Keratinocyte (primary cell): ENCODE measurements at regions not wholly inside any gene's neighbourhood (a gene's known extent, or its start where the extent isn't known, plus 50 kb on each side); places are given as distances from the start of the nearest gene placed in this dataset.

Source experiments
- DNase-seq: peaks from one replicate; pipeline ENCODE4 v3.0.0-alpha.2; 2011; ENCODE audit warnings: low read depth, missing footprints, low spot score
- FAIRE-seq: peaks from 2 replicates; lab custom pipeline; 2011; peaks lifted over from hg19 to GRCh38; lab: Jason Lieb, UNC
- H2AFZ ChIP-seq: 2 replicates; pipeline ENCODE4 v1.6.0; 2012; ENCODE audit warnings: low read length, control low read depth, inconsistent platforms; ENCODE audit not compliant: control insufficient read depth
- H3K27ac ChIP-seq: 2 replicates; pipeline ENCODE4 v1.5.1; 2011; ENCODE audit warnings: low read length; ENCODE audit not compliant: control insufficient read depth, insufficient read depth
- H3K27me3 ChIP-seq: 3 replicates; pipeline ENCODE4 v1.6.0; 2011; ENCODE audit warnings: low read length; ENCODE audit not compliant: control insufficient read depth, insufficient read depth; ENCODE audit errors: extremely low read depth
- H3K36me3 ChIP-seq, 2 experiments: 2 replicates in 1 of 2; 3 replicates in 1 of 2; pipeline ENCODE4 v1.5.1; 2011; ENCODE audit warnings: low read length in 2 of 2, mild to moderate bottlenecking in 1 of 2; ENCODE audit not compliant: control insufficient read depth in 2 of 2, insufficient read depth in 2 of 2; ENCODE audit errors: extremely low read depth in 1 of 2
- H3K4me1 ChIP-seq: 3 replicates; pipeline ENCODE4 v1.5.1; 2011; ENCODE audit warnings: low read length; ENCODE audit not compliant: control insufficient read depth, insufficient read depth; ENCODE audit errors: extremely low read depth
- H3K4me2 ChIP-seq: 3 replicates; pipeline ENCODE4 v1.6.0; 2011; ENCODE audit warnings: low read depth, low read length; ENCODE audit not compliant: control insufficient read depth, insufficient read depth; ENCODE audit errors: extremely low read depth
- H3K4me3 ChIP-seq, 3 experiments: fragments of 200-600 bp in 1 of 3; sonication (generic) in 1 of 3; 2 replicates in 2 of 3; 3 replicates in 1 of 3; pipeline ENCODE4 v1.5.1; 2011 to 2016; ENCODE audit warnings: low read length in 3 of 3, mild to moderate bottlenecking in 3 of 3, control low read depth in 2 of 3, inconsistent platforms in 1 of 3, low read depth in 1 of 3, mixed read lengths in 1 of 3, mixed run types in 1 of 3, moderate library complexity in 1 of 3; ENCODE audit not compliant: control insufficient read depth in 2 of 3, insufficient read depth in 2 of 3; ENCODE audit errors: extremely low read depth in 1 of 3
- H3K79me2 ChIP-seq: 2 replicates; pipeline ENCODE4 v1.6.0; 2012; ENCODE audit warnings: low read length; ENCODE audit not compliant: control insufficient read depth, insufficient read depth
- H3K9ac ChIP-seq: 3 replicates; pipeline ENCODE4 v1.6.0; 2011; ENCODE audit warnings: low read length; ENCODE audit not compliant: control insufficient read depth, insufficient read depth; ENCODE audit errors: extremely low read depth
- H3K9me1 ChIP-seq: 3 replicates; pipeline ENCODE4 v1.6.0; 2011; ENCODE audit warnings: low read length; ENCODE audit not compliant: control insufficient read depth, insufficient read depth; ENCODE audit errors: extremely low read depth
- H3K9me3 ChIP-seq: 2 replicates; pipeline ENCODE4 v1.5.1; 2012; ENCODE audit warnings: low read depth, low read length; ENCODE audit not compliant: control insufficient read depth
- H4K20me1 ChIP-seq: 3 replicates; pipeline ENCODE4 v1.6.0; 2011; ENCODE audit warnings: low read length; ENCODE audit not compliant: control insufficient read depth, insufficient read depth; ENCODE audit errors: extremely low read depth
- EZH2 ChIP-seq: IDR thresholded peaks from one replicate; pipeline ENCODE4 v1.6.1; 2012; ENCODE audit warnings: inconsistent platforms, mild to moderate bottlenecking, low read length, moderate library complexity
- dilution Hi-C: fragments of 300-500 bp; cut with MboI; formaldehyde crosslinking; loops from one replicate; pipeline ENCODE4 v1.7.0; 2020; ENCODE audit warnings: low sequenced_read_pairs; ENCODE audit not compliant: extremely low pct_ligation_motif_present
- TF ChIP-seq, protein P1 (sequence below), 3 experiments: IDR thresholded peaks in 1 of 3; conservative IDR thresholded peaks in 1 of 3; optimal IDR thresholded peaks in 1 of 3; 2 replicates in 2 of 3; 3 replicates in 1 of 3; pipeline versions ENCODE3 to v1.5.1; 2011; ENCODE audit warnings: low read length in 3 of 3, mild to moderate bottlenecking in 3 of 3, moderate library complexity in 2 of 3, control low read depth in 1 of 3, inconsistent platforms in 1 of 3; ENCODE audit not compliant: insufficient read depth in 2 of 3; ENCODE audit errors: extremely low read depth in 1 of 3

- H3K36me3 ChIP-seq, result no peaks in the 10 kb centered on the region
- TF ChIP-seq, protein P1, sequence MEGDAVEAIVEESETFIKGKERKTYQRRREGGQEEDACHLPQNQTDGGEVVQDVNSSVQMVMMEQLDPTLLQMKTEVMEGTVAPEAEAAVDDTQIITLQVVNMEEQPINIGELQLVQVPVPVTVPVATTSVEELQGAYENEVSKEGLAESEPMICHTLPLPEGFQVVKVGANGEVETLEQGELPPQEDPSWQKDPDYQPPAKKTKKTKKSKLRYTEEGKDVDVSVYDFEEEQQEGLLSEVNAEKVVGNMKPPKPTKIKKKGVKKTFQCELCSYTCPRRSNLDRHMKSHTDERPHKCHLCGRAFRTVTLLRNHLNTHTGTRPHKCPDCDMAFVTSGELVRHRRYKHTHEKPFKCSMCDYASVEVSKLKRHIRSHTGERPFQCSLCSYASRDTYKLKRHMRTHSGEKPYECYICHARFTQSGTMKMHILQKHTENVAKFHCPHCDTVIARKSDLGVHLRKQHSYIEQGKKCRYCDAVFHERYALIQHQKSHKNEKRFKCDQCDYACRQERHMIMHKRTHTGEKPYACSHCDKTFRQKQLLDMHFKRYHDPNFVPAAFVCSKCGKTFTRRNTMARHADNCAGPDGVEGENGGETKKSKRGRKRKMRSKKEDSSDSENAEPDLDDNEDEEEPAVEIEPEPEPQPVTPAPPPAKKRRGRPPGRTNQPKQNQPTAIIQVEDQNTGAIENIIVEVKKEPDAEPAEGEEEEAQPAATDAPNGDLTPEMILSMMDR (optimal IDR thresholded peaks at IDR 0.05 in 1 of 3, IDR thresholded peaks at IDR 0.05 in 1 of 3, conservative IDR thresholded peaks at IDR 0.05 in 1 of 3; ENCODE audit: extremely low read depth in 1 of 3, insufficient read depth in 2 of 3, low read length in 3 of 3), result no peak
- TF ChIP-seq EZH2, result no peak
- FAIRE-seq, result peak; percentile 43
- no peak overlapping the region for H3K27ac ChIP-seq
- DNase-seq, result no peak
- no peaks in the 10 kb centered on the region for H3K27me3 ChIP-seq
- H3K9me1 ChIP-seq, result no peaks in the 10 kb centered on the region
- H2AFZ ChIP-seq, result no peak overlapping the region
- dilution Hi-C loops, result no loop called here
- no peaks in the 10 kb centered on the region for H3K79me2 ChIP-seq
- no peak overlapping the region for H3K4me2 ChIP-seq
- no peaks in the 10 kb centered on the region for H3K9me3 ChIP-seq
- H3K9ac ChIP-seq, result no peak overlapping the region
- no peaks in the 10 kb centered on the region for H4K20me1 ChIP-seq
- H3K4me3 ChIP-seq, result no peak overlapping the region
- H3K4me1 ChIP-seq, result peaks cover 16% of the 10 kb centered on the region
Observed at GRCh38 chr9:2338777-2339365, 282.7 kb upstream of the VLDLR start.

DNA sequence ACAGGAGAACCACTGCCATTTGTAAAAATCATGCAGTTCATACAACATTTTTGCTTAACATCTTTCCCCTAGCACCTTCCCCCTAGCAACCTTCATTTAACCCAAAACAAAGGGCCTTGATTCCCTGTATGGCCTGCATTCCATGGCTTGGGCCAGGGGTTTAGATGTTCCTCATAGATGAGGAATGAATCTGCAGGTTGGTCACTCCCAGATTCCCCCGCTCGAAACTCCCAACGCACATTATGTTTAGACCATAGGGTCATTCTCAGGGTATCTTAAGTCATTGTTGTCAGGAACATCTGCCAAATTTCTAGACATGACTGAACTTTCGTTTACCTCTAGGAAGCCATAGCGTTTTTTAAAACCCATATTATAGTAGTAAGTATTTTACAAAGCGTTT, 282.2 kb upstream of the VLDLR start:
- FAIRE-seq (peak; percentile 39), DNase-seq (no peak)
- H4K20me1 ChIP-seq, result no peaks in the 10 kb centered on the region
- peak overlapping the region; percentile 73 for H3K4me2 ChIP-seq
- no peaks in the 10 kb centered on the region for H3K9me1 ChIP-seq
- H3K4me1 ChIP-seq, result peaks cover 16% of the 10 kb centered on the region
- H3K79me2 ChIP-seq, result no peaks in the 10 kb centered on the region
- no peaks in the 10 kb centered on the region for H3K27me3 ChIP-seq
- H3K4me3 ChIP-seq, result no peak overlapping the region
- H3K36me3 ChIP-seq, result no peaks in the 10 kb centered on the region
- TF ChIP-seq, protein P1 (optimal IDR thresholded peaks at IDR 0.05 in 1 of 3, IDR thresholded peaks at IDR 0.05 in 1 of 3, conservative IDR thresholded peaks at IDR 0.05 in 1 of 3; ENCODE audit: extremely low read depth in 1 of 3, insufficient read depth in 2 of 3, low read length in 3 of 3), result no peak
- no peak for TF ChIP-seq EZH2
- no peak overlapping the region for H3K27ac ChIP-seq
- H3K9me3 ChIP-seq, result no peaks in the 10 kb centered on the region
- no peak overlapping the region for H2AFZ ChIP-seq
- dilution Hi-C loops, result no loop called here
- H3K9ac ChIP-seq, result no peak overlapping the region
